ENCODE measurements at regions not wholly inside any gene's neighbourhood (a gene's known extent, or its start where the extent isn't known, plus 50 kb on each side); places are given as distances from the start of the nearest gene placed in this dataset.

DNA sequence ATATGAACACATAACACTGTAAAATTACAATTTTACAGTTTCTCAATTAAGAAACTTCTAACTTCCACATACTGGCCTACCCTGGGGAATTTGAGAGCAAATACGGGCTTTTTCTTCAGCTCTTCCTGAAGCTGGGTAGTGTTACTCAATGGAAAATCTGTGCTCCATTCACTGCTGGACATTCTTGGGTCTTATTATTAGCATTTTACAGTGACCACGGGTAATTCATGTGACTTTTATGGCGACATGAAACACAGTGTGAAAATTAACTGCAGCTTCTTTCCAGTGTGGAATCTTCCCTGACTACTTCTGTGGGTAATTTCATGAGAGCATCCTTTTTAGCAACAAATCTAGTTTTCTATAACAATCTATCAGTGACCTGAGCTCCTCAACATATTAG is 423.7 kb upstream of the ANO5 start:
- no peak for TF ChIP-seq POLR2A (IDR thresholded peaks at IDR 0.05)
- TF ChIP-seq, protein P1, sequence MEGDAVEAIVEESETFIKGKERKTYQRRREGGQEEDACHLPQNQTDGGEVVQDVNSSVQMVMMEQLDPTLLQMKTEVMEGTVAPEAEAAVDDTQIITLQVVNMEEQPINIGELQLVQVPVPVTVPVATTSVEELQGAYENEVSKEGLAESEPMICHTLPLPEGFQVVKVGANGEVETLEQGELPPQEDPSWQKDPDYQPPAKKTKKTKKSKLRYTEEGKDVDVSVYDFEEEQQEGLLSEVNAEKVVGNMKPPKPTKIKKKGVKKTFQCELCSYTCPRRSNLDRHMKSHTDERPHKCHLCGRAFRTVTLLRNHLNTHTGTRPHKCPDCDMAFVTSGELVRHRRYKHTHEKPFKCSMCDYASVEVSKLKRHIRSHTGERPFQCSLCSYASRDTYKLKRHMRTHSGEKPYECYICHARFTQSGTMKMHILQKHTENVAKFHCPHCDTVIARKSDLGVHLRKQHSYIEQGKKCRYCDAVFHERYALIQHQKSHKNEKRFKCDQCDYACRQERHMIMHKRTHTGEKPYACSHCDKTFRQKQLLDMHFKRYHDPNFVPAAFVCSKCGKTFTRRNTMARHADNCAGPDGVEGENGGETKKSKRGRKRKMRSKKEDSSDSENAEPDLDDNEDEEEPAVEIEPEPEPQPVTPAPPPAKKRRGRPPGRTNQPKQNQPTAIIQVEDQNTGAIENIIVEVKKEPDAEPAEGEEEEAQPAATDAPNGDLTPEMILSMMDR (IDR thresholded peaks at IDR 0.05), result no peak
- TF ChIP-seq POLR2AphosphoS5 (IDR thresholded peaks at IDR 0.05), result no peak
